Endothelial cell of umbilical vein (primary cell): ENCODE measurements at regions not wholly inside any gene's neighbourhood (a gene's known extent, or its start where the extent isn't known, plus 50 kb on each side); places are given as distances from the start of the nearest gene placed in this dataset.

Experiments used
- EZH2 ChIP-seq: IDR thresholded peaks from 2 replicates; pipeline ENCODE4 v1.6.1; 2012; ENCODE audit warnings: borderline replicate concordance, low read depth, mild to moderate bottlenecking, moderate library complexity, low read length, inconsistent platforms; ENCODE audit not compliant: severe bottlenecking
- GATA2 ChIP-seq: IDR thresholded peaks from 2 replicates; pipeline ENCODE4 v1.7.0; 2011; ENCODE audit warnings: low read depth, mild to moderate bottlenecking, moderate library complexity, mixed read lengths, low read length; ENCODE audit not compliant: insufficient read length, insufficient read depth
- POLR2A ChIP-seq: IDR thresholded peaks from 2 replicates; pipeline ENCODE4 v1.6.1; 2012; ENCODE audit warnings: low read depth, mild to moderate bottlenecking, control low read depth, low read length
- TF ChIP-seq, protein P1 (sequence below), 2 donors: IDR thresholded peaks; 1 replicate in 1 of 2; 2 replicates in 1 of 2; pipeline ENCODE4 v1.5.1; 2011; ENCODE audit warnings: low read length in 2 of 2, mild to moderate bottlenecking in 2 of 2, moderate library complexity in 2 of 2, control low read depth in 1 of 2, inconsistent platforms in 1 of 2, low read depth in 1 of 2; ENCODE audit not compliant: insufficient read depth in 1 of 2; ENCODE audit errors: extremely low read depth in 1 of 2

- TF ChIP-seq EZH2 (no peak), POLR2A (no peak), GATA2 (no peak)
- TF ChIP-seq, protein P1, sequence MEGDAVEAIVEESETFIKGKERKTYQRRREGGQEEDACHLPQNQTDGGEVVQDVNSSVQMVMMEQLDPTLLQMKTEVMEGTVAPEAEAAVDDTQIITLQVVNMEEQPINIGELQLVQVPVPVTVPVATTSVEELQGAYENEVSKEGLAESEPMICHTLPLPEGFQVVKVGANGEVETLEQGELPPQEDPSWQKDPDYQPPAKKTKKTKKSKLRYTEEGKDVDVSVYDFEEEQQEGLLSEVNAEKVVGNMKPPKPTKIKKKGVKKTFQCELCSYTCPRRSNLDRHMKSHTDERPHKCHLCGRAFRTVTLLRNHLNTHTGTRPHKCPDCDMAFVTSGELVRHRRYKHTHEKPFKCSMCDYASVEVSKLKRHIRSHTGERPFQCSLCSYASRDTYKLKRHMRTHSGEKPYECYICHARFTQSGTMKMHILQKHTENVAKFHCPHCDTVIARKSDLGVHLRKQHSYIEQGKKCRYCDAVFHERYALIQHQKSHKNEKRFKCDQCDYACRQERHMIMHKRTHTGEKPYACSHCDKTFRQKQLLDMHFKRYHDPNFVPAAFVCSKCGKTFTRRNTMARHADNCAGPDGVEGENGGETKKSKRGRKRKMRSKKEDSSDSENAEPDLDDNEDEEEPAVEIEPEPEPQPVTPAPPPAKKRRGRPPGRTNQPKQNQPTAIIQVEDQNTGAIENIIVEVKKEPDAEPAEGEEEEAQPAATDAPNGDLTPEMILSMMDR (IDR thresholded peaks at IDR 0.05; ENCODE audit: extremely low read depth in 1 of 2, insufficient read depth in 1 of 2, low read depth in 1 of 2, low read length in 2 of 2) = no peak
These were observed 199.4 kb downstream of the FOXA2 start for GRCh38 chr20:22384978-22385377.
